Inferior parietal cortex (tissue), 1 donor: ENCODE measurements at regions not wholly inside any gene's neighbourhood (a gene's known extent, or its start where the extent isn't known, plus 50 kb on each side); places are given as distances from the start of the nearest gene placed in this dataset.

Source experiments
- DNase-seq: peaks from one replicate; pipeline ENCODE4 v3.0.0-alpha.2; 2016; ENCODE audit errors: extremely low spot score

DNA sequence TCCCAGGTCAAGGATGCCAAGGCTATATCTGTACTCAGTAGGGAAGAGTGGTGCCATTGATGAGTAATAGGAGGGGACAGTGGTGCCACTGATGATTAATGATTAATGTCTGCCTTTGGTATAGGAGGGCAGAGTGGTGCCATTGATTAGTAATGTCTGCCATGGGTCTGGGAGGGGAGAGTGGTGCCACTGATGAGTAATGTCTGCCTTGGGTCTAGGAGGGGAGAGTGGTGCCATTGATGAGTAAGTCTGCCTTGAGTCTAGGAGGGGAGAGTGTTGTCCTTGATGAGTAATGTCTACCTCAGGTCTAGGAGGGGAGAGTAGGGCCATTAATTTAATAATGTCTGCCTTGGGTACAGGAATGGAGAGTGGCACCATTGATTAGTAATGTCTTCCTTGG lies 507.8 kb upstream of the EEF2KMT start:
- DNase-seq: no peak

- DNase-seq: peak; percentile 73
Observed at GRCh38 chr16:5604770-5605169, 507.2 kb upstream of the EEF2KMT start.

DNA sequence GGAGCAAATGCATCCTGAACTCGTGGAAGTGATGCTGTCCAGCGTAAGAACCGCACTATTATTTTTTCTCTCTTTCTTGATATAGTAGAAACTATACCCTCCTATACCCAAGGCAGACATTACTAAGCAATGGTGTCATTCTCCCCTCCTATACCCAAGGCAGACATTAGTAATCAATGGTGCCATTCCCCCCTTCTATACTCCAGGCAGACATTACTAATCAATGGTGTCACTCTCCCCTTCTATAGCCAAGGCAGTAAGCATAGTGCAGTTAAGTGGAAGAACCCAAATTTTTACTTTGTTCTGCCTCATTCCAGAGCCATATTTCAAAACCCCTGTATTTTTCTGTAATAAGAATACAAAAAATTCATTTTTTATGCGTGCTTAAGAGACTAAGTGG lies 506.2 kb upstream of the EEF2KMT start:
- DNase-seq: no peak

DNA sequence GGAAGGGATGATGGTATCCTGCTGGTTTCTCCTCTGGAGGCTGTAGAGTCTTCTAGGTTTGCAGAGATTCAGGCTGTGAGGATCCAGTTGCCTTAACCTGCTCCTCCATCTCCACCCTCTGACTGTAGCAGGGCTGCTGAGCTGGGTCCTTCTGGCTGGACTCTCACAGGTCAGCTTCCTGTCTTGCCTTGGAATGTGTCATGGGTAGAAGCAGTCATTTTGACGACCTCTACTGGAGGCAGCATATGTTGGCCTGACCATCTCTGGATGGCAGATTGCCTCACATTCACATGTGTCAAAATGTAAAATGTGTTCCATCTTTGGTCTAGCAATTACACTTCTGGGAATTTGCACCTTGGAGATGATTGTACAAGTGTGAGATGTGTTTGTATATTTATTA lies 504.4 kb upstream of the EEF2KMT start:
- DNase-seq: no peak

- no peak for DNase-seq
Observed at GRCh38 chr16:5598793-5599192, 501.2 kb upstream of the EEF2KMT start.

DNA sequence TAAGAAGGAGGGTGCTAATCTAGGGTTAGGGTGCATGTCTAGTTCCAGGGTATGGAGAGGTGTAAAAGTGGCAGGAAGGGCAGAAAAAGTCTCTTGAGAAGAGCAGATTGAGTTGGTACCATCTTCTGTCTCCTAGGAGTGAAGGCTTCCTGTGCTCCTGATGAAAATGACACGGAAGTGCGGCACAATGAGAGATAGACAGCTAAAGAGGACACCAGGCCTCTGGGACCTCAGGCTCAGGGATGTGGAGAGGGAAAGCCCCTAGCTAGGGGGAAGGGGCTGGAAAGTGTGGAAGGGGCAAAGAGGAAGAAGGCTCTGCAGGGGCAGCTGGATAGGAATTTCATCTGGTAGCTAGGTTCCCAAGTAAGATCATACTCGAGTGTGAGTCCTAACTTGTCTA lies 498.3 kb upstream of the EEF2KMT start:
- DNase-seq: no peak

DNA sequence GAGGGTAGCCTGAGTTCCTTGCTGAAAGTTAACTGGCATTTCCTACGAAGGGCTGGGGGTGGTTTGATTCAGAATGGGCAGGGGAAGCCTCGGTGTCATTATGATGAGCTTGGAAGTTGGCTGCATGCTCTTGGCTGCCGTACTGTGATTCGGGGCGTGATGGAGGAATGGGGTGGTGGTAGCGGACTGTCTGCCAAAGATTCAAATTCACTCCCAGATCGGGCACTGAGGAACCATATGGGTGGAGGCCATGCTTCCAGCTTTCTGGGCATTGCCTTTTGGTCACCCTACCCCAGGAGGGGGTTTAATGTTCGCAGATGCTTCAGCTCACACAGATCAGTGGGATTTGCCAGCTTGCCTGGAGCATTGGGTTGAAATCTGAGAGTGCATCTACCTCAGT lies 492.8 kb upstream of the EEF2KMT start:
- no peak for DNase-seq

- DNase-seq: no peak
Observed at GRCh38 chr16:5589812-5590373, 492.3 kb upstream of the EEF2KMT start.

DNA sequence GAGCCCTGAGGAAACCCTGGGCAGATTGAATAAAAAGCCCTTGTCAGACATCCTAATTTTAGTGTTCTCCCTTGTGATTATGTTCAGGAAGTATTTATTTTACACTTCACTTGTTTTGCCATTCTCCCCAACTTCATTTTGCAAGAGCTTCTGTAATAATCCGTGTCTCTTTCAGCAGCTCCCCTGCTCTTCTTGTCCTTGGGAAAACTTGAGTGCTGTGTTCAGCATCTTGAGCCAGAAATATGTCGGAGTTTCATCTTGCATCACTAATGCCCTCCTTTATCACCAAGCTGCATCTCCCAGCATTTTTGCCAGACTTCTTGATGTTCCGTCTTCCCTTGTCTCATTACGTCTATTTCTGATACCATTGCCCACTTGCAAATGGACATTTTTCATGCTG lies 486.5 kb upstream of the EEF2KMT start:
- DNase-seq: no peak

DNA sequence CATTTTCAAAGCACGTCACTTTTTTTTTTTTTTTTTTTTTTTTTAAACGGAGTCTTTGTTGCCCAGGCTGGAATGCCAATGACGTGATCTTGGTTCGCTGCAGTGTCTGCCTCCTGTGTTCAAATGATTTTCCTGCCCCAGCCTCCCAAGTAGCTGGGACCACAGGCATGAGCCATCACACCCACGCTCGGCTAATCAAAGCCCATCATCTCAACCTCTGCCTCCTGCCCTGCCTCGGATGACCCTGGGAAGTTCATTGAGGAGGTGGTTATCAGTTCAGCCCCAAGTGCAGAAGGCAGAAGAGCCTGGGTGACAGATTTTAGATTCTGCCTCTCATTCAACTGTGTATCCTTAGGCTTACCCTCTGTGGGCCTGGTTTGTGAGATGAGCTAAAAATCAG lies 484.9 kb upstream of the EEF2KMT start:
- DNase-seq: no peak

GRCh38 chr16:5581908-5582307 lies 484.3 kb upstream of the EEF2KMT start:
- DNase-seq: no peak

DNA sequence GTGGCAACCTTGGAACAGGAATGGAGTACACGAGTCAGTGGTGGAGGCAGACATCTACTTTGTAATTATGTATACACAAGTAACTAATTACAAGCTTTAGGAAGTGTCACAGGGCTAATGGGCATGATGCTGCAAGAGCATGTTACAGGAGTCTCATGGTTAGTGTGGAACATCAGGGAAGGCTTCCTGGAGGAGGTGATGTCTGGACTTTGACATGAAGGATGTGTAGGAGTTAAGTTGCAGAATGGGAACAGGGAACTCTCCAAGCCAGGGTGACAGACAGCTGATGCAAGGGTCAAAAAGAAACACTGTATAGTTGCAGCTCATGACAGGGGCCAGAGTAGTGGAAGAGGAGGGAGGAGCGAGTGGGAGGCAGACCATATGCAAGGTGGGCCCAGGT lies 483.8 kb upstream of the EEF2KMT start:
- DNase-seq: no peak

- DNase-seq: no peak
Observed at GRCh38 chr16:5580772-5581171, 483.2 kb upstream of the EEF2KMT start.

DNA sequence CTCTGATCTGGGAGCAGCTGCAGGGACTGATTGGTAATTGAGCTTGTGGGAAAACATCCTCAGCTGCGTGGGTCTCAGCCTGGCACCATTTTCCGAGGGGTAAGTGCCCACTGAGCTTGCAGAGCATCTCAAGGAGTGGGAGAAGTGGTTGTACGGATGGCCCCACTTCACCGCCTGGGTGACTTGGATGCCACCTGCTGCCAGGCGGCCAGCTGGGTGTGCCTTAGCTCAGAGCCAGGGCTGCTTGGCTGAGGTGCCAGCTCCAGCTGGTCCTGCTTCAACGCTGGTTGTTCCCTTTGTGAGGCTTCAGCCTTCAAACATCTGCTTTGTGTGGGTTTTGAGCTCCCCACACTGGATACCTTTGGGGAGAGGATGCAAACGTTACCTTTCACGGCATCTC lies 482.7 kb upstream of the EEF2KMT start:
- no peak for DNase-seq

GRCh38 chr16:5578980-5579379 lies 481.4 kb upstream of the EEF2KMT start:
- no peak for DNase-seq

DNA sequence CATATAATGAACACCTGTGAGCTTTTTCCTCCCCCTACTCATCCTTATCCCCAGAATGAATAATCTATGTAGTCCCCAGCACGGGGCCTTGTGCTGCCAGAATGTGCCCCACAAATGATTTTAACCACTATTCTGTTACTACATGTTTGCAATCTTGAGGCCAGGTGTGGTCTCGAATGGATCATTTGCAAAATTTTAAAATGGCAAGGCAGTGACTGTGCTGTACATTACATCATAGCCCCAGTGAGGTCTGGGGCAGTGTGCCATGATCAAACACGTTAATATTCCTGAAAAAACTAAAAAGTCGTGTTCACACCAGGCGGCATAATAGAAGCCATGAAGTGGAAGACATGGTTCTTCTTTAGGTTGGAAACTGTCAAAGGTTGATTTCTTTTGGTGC lies 479.9 kb upstream of the EEF2KMT start:
- DNase-seq: no peak

DNA sequence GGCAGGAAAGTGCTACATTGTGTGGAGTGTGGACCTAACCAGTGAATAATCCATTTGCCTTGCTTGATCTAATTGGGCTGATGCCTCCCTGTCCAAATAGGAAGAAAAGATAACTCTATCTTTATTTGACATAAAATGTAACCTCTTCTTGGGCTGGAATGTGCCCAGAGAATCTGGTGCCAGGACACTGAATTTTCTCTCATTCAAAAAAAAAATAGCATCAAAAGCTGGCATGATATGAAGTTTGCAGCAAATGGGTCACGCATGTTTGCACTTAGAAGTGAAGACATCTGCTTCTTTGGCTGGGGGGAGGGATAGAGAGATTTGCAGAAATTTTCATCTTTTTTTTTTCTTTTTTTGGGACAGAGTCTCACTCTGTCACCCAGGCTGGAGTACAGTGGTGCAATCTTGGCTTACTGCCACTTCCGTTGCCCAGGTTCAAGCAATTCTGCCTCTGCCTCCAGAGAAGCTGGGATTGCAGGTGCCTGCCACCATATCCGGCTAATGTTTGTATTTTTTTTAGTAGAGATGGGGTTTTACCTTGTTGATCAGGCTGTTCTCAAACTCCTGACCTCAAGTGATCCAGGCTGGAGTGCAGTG lies 478.2 kb upstream of the EEF2KMT start:
- no peak for DNase-seq

DNA sequence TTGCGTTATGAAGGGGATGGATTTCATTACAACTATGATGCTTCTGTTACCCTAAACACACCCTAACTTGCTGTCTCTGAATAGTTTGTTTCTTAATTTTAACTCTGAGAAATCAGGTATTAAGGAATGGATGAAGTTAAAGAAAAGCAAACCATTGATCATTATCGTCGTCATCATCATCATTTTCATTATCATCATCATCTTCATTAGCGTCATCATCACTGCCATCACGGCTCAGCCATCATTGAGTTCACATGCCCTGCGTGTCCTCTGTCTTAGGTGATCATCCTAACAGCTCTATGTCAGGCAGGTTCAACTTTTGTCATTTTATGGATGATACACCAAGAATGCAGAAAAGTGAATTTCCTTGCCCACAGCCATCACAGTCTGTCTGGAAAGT lies 477.5 kb upstream of the EEF2KMT start:
- no peak for DNase-seq

DNA sequence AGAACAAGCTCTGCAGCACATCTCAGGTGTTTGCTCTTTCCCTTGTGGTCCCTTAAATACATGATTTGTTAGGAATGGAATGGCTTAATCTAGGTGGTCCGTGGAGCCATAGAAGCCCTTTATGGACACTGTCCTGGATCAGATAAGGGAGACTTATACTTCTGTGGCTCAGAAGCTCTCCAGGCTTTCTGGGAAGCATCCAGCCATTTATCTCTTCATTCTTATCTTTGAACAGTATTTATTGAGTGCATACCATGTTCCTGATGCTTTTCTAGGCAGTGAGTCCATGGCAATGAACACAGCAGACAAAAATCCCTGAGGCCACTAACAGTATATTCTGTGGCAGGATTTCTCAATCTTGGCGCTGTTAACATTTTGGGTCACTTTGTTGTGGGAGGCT lies 474.5 kb upstream of the EEF2KMT start:
- DNase-seq: no peak

DNA sequence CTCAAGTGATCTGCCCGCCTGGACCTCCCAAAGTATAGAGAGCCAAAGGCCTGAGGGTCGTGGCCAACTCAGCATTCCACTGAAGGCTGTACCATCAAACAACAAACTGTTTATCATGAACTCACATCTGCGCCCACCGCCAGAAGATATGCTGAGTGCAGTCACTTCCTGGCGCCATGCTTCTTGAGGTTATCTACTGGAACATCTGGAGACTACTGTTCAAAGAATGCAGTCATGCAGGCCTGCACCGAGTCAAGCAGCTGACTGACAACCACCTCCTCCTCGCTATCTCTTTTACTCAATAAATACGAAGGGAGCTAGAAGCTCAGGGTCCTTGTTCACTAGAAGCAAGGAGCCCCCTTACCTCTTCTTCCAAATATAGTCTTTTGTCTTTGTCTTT lies 473.9 kb upstream of the EEF2KMT start:
- DNase-seq: no peak

- no peak for DNase-seq
Observed at GRCh38 chr16:5561800-5562199, 464.2 kb upstream of the EEF2KMT start.

- no peak for DNase-seq
Observed at GRCh38 chr16:5560084-5560483, 462.5 kb upstream of the EEF2KMT start.

- DNase-seq: no peak
Observed at GRCh38 chr16:5557966-5558365, 460.4 kb upstream of the EEF2KMT start.

GRCh38 chr16:5557448-5557847 lies 459.9 kb upstream of the EEF2KMT start:
- no peak for DNase-seq
